OCI-LY1 (cell line): ENCODE measurements at regions not wholly inside any gene's neighbourhood (a gene's known extent, or its start where the extent isn't known, plus 50 kb on each side); places are given as distances from the start of the nearest gene placed in this dataset.

Source experiments
- H2AFZ ChIP-seq: fragments of 200-600 bp; sonication (generic), shearing (Covaris generic); 2 replicates; pipeline ENCODE4 v1.6.0; 2014; ENCODE audit warnings: antibody characterized with exemption, mild to moderate bottlenecking, low read length
- H3F3A ChIP-seq: fragments of 200-600 bp; sonication (generic), shearing (Covaris generic); 2 replicates; pipeline ENCODE4 v1.6.0; 2014; ENCODE audit warnings: mild to moderate bottlenecking, antibody characterized with exemption, low read length, moderate library complexity; ENCODE audit not compliant: insufficient read depth
- H3K27ac ChIP-seq: fragments of 200-600 bp; sonication (generic); 2 replicates; pipeline ENCODE4 v1.5.1; 2014; ENCODE audit warnings: low read length, mixed run types, mild to moderate bottlenecking, low read depth; ENCODE audit not compliant: poor library complexity, severe bottlenecking
- H3K27me3 ChIP-seq: fragments of 200-600 bp; sonication (generic); 2 replicates; pipeline ENCODE4 v1.6.0; 2014; ENCODE audit warnings: antibody characterized with exemption, mild to moderate bottlenecking, low read length, moderate library complexity; ENCODE audit not compliant: insufficient read depth
- H3K36me3 ChIP-seq: fragments of 200-600 bp; sonication (generic); 2 replicates; pipeline ENCODE4 v1.6.1; 2014; ENCODE audit warnings: mild to moderate bottlenecking, antibody characterized with exemption, low read length, moderate library complexity, mixed read lengths; ENCODE audit not compliant: insufficient read depth
- H3K4me1 ChIP-seq: fragments of 200-600 bp; sonication (generic); 2 replicates; pipeline ENCODE4 v1.5.1; 2014; ENCODE audit warnings: mild to moderate bottlenecking, low read length, moderate library complexity; ENCODE audit not compliant: insufficient read depth, severe bottlenecking
- H3K4me2 ChIP-seq: fragments of 200-600 bp; sonication (generic), shearing (Covaris generic); 2 replicates; pipeline ENCODE4 v1.6.1; 2014; ENCODE audit warnings: low read length
- H3K4me3 ChIP-seq: fragments of 200-600 bp; sonication (generic); 2 replicates; pipeline ENCODE4 v1.5.1; 2014; ENCODE audit warnings: low read length, low read depth, mild to moderate bottlenecking, mixed read lengths; ENCODE audit not compliant: poor library complexity, severe bottlenecking
- H3K79me2 ChIP-seq: fragments of 200-600 bp; shearing (Covaris generic); 2 replicates; pipeline ENCODE4 v1.6.1; 2016; ENCODE audit warnings: mixed run types, low read length, mixed read lengths; ENCODE audit not compliant: insufficient read depth
- H3K9ac ChIP-seq: fragments of 200-600 bp; sonication (generic), shearing (Covaris generic); 2 replicates; pipeline ENCODE4 v1.6.1; 2014; ENCODE audit warnings: mild to moderate bottlenecking, low read length, mixed read lengths
- H3K9me2 ChIP-seq: fragments of 200-600 bp; sonication (generic), shearing (Covaris generic); 2 replicates; pipeline ENCODE4 v1.6.1; 2014; ENCODE audit warnings: low read depth, mild to moderate bottlenecking, low read length, mixed read lengths
- H3K9me3 ChIP-seq: fragments of 200-600 bp; shearing (Covaris generic); 2 replicates; pipeline ENCODE4 v1.6.1; 2014; ENCODE audit warnings: low read length, mixed read lengths
- H4K20me1 ChIP-seq: fragments of 200-600 bp; sonication (generic), shearing (Covaris generic); 2 replicates; pipeline ENCODE4 v1.6.0; 2016; ENCODE audit warnings: mild to moderate bottlenecking, low read length; ENCODE audit not compliant: insufficient read depth
- CTCF ChIP-seq: fragments of 200-600 bp; sonication (generic), shearing (Covaris generic); IDR thresholded peaks from 2 replicates; pipeline ENCODE4 v1.5.1; 2017; ENCODE audit warnings: mild to moderate bottlenecking, antibody characterized with exemption, low read length, moderate library complexity, mixed read lengths
- EZH2 ChIP-seq: fragments of 200-600 bp; sonication (generic), shearing (Covaris generic); IDR thresholded peaks from 2 replicates; pipeline ENCODE4 v1.8.0; 2017; ENCODE audit warnings: borderline replicate concordance, mixed run types, mild to moderate bottlenecking, antibody characterized with exemption, low read length, moderate library complexity, mixed read lengths

GRCh38 chr7:98701372-98701771, 84.3 kb downstream of the NPTX2 start:
- Histone ChIP-seq H2AFZ (no peak overlapping the region), H3K4me1 (peaks cover 59% of the 10 kb centered on the region), H3F3A (no peaks in the 10 kb centered on the region), H3K4me3 (no peak overlapping the region), H3K27ac (peak overlapping the region; percentile 81), H3K9me2 (no peaks in the 10 kb centered on the region), H3K27me3 (no peaks in the 10 kb centered on the region), H4K20me1 (no peaks in the 10 kb centered on the region), H3K9me3 (peaks cover 16% of the 10 kb centered on the region), H3K9ac (peak overlapping the region; percentile 17; the same call in 1 of the 2 replicates), H3K4me2 (no peak overlapping the region; the same call in 1 of the 2 replicates), H3K36me3 (no peaks in the 10 kb centered on the region; the same call in 1 of the 2 replicates), H3K79me2 (no peaks in the 10 kb centered on the region)
- TF ChIP-seq CTCF (no peak), EZH2 (no peak)

- H3K9ac ChIP-seq = no peak overlapping the region
- peaks cover 59% of the 10 kb centered on the region for H3K4me1 ChIP-seq
- H3K9me2 ChIP-seq = no peaks in the 10 kb centered on the region
- H3K27ac ChIP-seq = peak overlapping the region; percentile 81
- TF ChIP-seq CTCF (no peak), EZH2 (no peak)
- H3K4me2 ChIP-seq = no peak overlapping the region
- H3K9me3 ChIP-seq = peaks cover 10% of the 10 kb centered on the region
- H3K4me3 ChIP-seq = no peak overlapping the region
- H3K36me3 ChIP-seq = no peaks in the 10 kb centered on the region; the same call in 1 of the 2 replicates
- no peaks in the 10 kb centered on the region for H3K27me3 ChIP-seq
- no peak overlapping the region for H2AFZ ChIP-seq
- no peaks in the 10 kb centered on the region for H4K20me1 ChIP-seq
- no peaks in the 10 kb centered on the region for H3F3A ChIP-seq
- no peaks in the 10 kb centered on the region for H3K79me2 ChIP-seq
Observed at GRCh38 chr7:98702021-98702420, 84.9 kb downstream of the NPTX2 start.

- Histone ChIP-seq H3K79me2 (no peaks in the 10 kb centered on the region), H3K9ac (no peak overlapping the region; the same call in 1 of the 2 replicates), H2AFZ (no peak overlapping the region), H3K9me2 (no peaks in the 10 kb centered on the region), H3K4me1 (peaks cover 55% of the 10 kb centered on the region), H4K20me1 (no peaks in the 10 kb centered on the region), H3K4me3 (no peak overlapping the region), H3K36me3 (no peaks in the 10 kb centered on the region), H3K27ac (peak overlapping the region; percentile 81), H3K9me3 (no peaks in the 10 kb centered on the region), H3K27me3 (no peaks in the 10 kb centered on the region), H3K4me2 (peak overlapping the region; percentile 20; the same call in 1 of the 2 replicates), H3F3A (no peaks in the 10 kb centered on the region)
- TF ChIP-seq CTCF = no peak
- TF ChIP-seq EZH2 = no peak
Observed at GRCh38 chr7:98703916-98704315, 86.8 kb downstream of the NPTX2 start.
